ENCODE measurements at regions not wholly inside any gene's neighbourhood (a gene's known extent, or its start where the extent isn't known, plus 50 kb on each side); places are given as distances from the start of the nearest gene placed in this dataset.

DNA sequence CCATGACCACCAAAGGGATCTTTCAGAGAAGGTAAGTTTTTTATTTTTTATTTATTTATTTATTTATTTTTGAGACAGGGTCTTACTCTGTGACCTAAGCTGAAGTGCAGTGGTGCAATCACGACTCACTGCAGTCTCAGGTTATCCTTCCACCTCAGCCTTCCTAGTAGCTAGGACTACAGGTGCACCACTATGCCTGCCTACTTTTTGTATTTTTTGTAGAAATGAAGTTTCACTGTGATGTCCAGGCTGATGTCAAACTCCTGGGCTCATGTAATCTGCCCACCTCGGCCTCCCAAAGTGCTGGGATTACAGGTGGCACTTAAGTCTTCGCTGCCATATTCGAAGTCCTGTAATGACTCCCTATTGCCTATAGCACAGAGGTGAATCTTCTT lies 342.5 kb downstream of the CYRIA start:
- Histone ChIP-seq H3K4me1 (no peaks in the 10 kb centered on the region), H3K36me3 (ENCODE audit: control insufficient read depth, insufficient read depth, low read length) (no peaks in the 10 kb centered on the region), H3K79me2 (no peaks in the 10 kb centered on the region), H3K9ac (no peak overlapping the region), H3K4me2 (ENCODE audit: low read length) (no peak overlapping the region), H3K9me3 (ENCODE audit: control insufficient read depth, low read length) (no peaks in the 10 kb centered on the region), H3K4me3 (ENCODE audit: low read depth, low read length) (no peak overlapping the region), H3K27me3 (ENCODE audit: control insufficient read depth, insufficient read depth, low read length) (no peaks in the 10 kb centered on the region), H3K27ac (no peak overlapping the region), H2AFZ (no peak overlapping the region)
- TF ChIP-seq CTCF (IDR thresholded peaks at IDR 0.05): no peak

DNA sequence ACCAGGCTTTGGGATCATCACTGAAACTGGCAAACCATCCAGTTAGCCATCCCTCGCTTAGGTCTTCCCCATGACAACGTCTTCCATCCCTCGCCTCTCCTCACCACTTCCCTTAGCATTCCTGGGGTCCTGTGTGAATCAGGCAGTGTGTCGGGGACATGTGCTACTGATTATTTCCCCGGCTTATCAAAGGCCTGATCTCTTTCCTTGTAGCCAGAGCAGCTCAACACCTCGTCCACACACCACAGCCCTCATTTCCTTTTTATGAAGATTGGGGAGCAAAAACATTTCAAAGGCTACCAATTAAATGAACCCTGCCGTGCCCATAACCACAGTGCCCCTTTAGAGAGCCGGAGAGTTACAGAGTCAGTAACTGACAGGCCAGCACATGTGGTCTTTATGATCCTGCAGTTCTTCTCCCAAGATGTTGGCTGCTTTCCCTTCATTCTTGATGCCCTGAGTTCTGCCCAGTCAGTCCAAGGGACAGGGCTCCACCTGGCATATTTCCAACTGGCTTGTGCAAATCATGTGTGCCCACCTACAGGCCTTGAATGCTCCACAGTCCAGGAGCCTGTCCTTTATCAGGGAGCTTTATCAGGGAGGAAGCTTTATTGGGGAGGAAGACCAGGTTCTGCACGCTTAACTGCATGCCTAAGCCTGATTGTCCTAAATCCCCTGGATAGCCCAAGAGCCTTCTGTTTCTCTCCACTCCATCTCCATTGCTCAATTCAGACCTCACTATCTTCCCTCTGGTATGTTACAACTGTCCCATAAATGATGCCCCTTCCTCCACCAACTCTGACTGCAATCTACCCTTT lies 343.1 kb downstream of the CYRIA start:
- Histone ChIP-seq H2AFZ (no peak overlapping the region), H3K27me3 (ENCODE audit: control insufficient read depth, insufficient read depth, low read length) (no peaks in the 10 kb centered on the region), H3K9me3 (ENCODE audit: control insufficient read depth, low read length) (no peaks in the 10 kb centered on the region), H3K4me3 (ENCODE audit: low read depth, low read length) (no peak overlapping the region), H3K36me3 (ENCODE audit: control insufficient read depth, insufficient read depth, low read length) (no peaks in the 10 kb centered on the region), H3K4me1 (no peaks in the 10 kb centered on the region), H3K27ac (no peak overlapping the region), H3K79me2 (no peaks in the 10 kb centered on the region), H3K9ac (no peak overlapping the region), H3K4me2 (ENCODE audit: low read length) (no peak overlapping the region)
- no peak for TF ChIP-seq CTCF (IDR thresholded peaks at IDR 0.05)

DNA sequence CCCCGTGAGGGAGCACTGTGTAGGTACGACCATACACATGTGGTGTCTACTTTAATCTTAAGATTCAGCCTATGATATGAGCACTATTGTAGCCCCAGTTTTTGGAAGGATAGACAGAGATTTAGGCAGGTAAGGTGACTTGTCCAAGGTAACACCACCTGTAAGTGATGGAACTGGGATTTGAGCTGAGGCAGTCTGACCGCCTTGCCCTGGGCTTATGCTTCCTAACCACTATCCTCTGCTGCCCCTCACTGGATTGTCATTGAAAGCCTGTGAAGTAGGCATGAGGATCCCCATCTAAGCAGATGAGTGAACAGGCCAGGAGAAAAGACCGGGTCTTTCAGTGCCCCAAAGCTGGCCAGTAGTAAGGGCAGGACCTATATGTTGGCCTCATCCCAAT lies 343.8 kb downstream of the CYRIA start:
- no peak overlapping the region for H3K4me3 ChIP-seq (ENCODE audit: low read depth, low read length)
- H3K9ac ChIP-seq: no peak overlapping the region
- H3K27me3 ChIP-seq (ENCODE audit: control insufficient read depth, insufficient read depth, low read length): no peaks in the 10 kb centered on the region
- H3K9me3 ChIP-seq (ENCODE audit: control insufficient read depth, low read length): no peaks in the 10 kb centered on the region
- no peak overlapping the region for H3K4me2 ChIP-seq (ENCODE audit: low read length)
- H3K27ac ChIP-seq: no peak overlapping the region
- no peak for TF ChIP-seq CTCF (IDR thresholded peaks at IDR 0.05)
- H3K36me3 ChIP-seq (ENCODE audit: control insufficient read depth, insufficient read depth, low read length): no peaks in the 10 kb centered on the region
- no peaks in the 10 kb centered on the region for H3K79me2 ChIP-seq
- no peaks in the 10 kb centered on the region for H3K4me1 ChIP-seq
- no peak overlapping the region for H2AFZ ChIP-seq

GRCh38 chr2:16321256-16321655 lies 344.4 kb downstream of the CYRIA start:
- no peaks in the 10 kb centered on the region for H3K4me1 ChIP-seq
- H3K4me2 ChIP-seq (ENCODE audit: low read length): no peak overlapping the region
- no peaks in the 10 kb centered on the region for H3K27me3 ChIP-seq (ENCODE audit: control insufficient read depth, insufficient read depth, low read length)
- H3K9me3 ChIP-seq (ENCODE audit: control insufficient read depth, low read length): no peaks in the 10 kb centered on the region
- H3K27ac ChIP-seq: no peak overlapping the region
- H2AFZ ChIP-seq: no peak overlapping the region
- H3K36me3 ChIP-seq (ENCODE audit: control insufficient read depth, insufficient read depth, low read length): no peaks in the 10 kb centered on the region
- TF ChIP-seq CTCF (IDR thresholded peaks at IDR 0.05): no peak
- H3K79me2 ChIP-seq: no peaks in the 10 kb centered on the region
- no peak overlapping the region for H3K4me3 ChIP-seq (ENCODE audit: low read depth, low read length)
- no peak overlapping the region for H3K9ac ChIP-seq

DNA sequence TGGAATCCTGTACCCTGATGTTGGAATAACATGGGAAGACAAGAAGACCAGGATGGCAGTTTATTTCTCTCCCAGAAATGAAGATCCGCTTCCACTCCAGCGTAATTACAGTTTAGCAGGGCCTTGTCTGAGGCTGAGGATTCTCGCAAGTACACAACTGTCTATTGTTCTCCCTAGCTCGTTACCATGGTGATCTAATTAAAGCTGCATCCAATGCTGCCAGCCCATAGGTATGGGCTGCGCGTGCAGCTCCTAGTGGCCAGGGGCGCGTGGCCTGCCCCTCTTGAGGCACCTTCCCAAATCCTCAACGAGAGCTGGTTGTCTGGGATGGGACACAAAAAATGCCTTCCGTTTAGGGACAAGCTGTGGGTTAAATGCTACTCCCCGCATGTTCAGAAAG lies 344.9 kb downstream of the CYRIA start:
- no peaks in the 10 kb centered on the region for H3K36me3 ChIP-seq (ENCODE audit: control insufficient read depth, insufficient read depth, low read length)
- no peaks in the 10 kb centered on the region for H3K9me3 ChIP-seq (ENCODE audit: control insufficient read depth, low read length)
- H3K27me3 ChIP-seq (ENCODE audit: control insufficient read depth, insufficient read depth, low read length): no peaks in the 10 kb centered on the region
- H3K4me3 ChIP-seq (ENCODE audit: low read depth, low read length): no peak overlapping the region
- H3K79me2 ChIP-seq: no peaks in the 10 kb centered on the region
- H3K4me2 ChIP-seq (ENCODE audit: low read length): no peak overlapping the region
- H3K4me1 ChIP-seq: no peaks in the 10 kb centered on the region
- H3K27ac ChIP-seq: no peak overlapping the region
- H2AFZ ChIP-seq: no peak overlapping the region
- H3K9ac ChIP-seq: no peak overlapping the region
- TF ChIP-seq CTCF (IDR thresholded peaks at IDR 0.05): no peak
